Keratinocyte (primary cell): ENCODE measurements at regions not wholly inside any gene's neighbourhood (a gene's known extent, or its start where the extent isn't known, plus 50 kb on each side); places are given as distances from the start of the nearest gene placed in this dataset.

ENCODE experiments used
- CTCF ChIP-seq, 3 experiments: IDR thresholded peaks in 1 of 3; conservative IDR thresholded peaks in 1 of 3; optimal IDR thresholded peaks in 1 of 3; 2 replicates in 2 of 3; 3 replicates in 1 of 3; pipeline versions ENCODE3 to v1.5.1; 2011; ENCODE audit warnings: low read length in 3 of 3, mild to moderate bottlenecking in 3 of 3, moderate library complexity in 2 of 3, control low read depth in 1 of 3, inconsistent platforms in 1 of 3; ENCODE audit not compliant: insufficient read depth in 2 of 3; ENCODE audit errors: extremely low read depth in 1 of 3
- EZH2 ChIP-seq: IDR thresholded peaks from one replicate; pipeline ENCODE4 v1.6.1; 2012; ENCODE audit warnings: inconsistent platforms, mild to moderate bottlenecking, low read length, moderate library complexity

GRCh38 chr18:38956068-38956467, 1390.5 kb upstream of the CELF4 start:
- no peak for TF ChIP-seq EZH2
- TF ChIP-seq CTCF (optimal IDR thresholded peaks at IDR 0.05 in 1 of 3, IDR thresholded peaks at IDR 0.05 in 1 of 3, conservative IDR thresholded peaks at IDR 0.05 in 1 of 3; ENCODE audit: extremely low read depth in 1 of 3, insufficient read depth in 2 of 3, low read length in 3 of 3), result no peak
